Rectal smooth muscle tissue (tissue), 1 donor: ENCODE measurements at regions not wholly inside any gene's neighbourhood (a gene's known extent, or its start where the extent isn't known, plus 50 kb on each side); places are given as distances from the start of the nearest gene placed in this dataset.

Experiments
- H3K27ac ChIP-seq: one replicate; pipeline ENCODE4 v1.7.0; 2013; ENCODE audit warnings: low read depth, low read length, inconsistent platforms
- H3K27me3 ChIP-seq: one replicate; pipeline ENCODE4 v1.7.0; 2013; ENCODE audit warnings: low read length; ENCODE audit not compliant: control insufficient read depth, insufficient read depth
- H3K36me3 ChIP-seq: one replicate; pipeline ENCODE4 v1.7.0; 2013; ENCODE audit warnings: low read length; ENCODE audit not compliant: control insufficient read depth, insufficient read depth
- H3K4me1 ChIP-seq: one replicate; pipeline ENCODE4 v1.7.0; 2013; ENCODE audit warnings: low read length; ENCODE audit not compliant: control insufficient read depth, insufficient read depth
- H3K4me3 ChIP-seq: one replicate; pipeline ENCODE4 v1.7.0; 2013; ENCODE audit warnings: low read length
- H3K9ac ChIP-seq: one replicate; pipeline ENCODE4 v1.7.0; 2013; ENCODE audit warnings: low read length

GRCh38 chr18:33873112-33873511, 295.1 kb downstream of the ASXL3 start:
- Histone ChIP-seq H3K4me3 (no peak overlapping the region), H3K27me3 (no peaks in the 10 kb centered on the region), H3K27ac (no peak overlapping the region), H3K9ac (no peak overlapping the region), H3K36me3 (no peaks in the 10 kb centered on the region), H3K4me1 (peaks cover 12% of the 10 kb centered on the region)

- Histone ChIP-seq H3K9ac (no peak overlapping the region), H3K4me1 (peaks cover 12% of the 10 kb centered on the region), H3K36me3 (no peaks in the 10 kb centered on the region), H3K27ac (no peak overlapping the region), H3K4me3 (no peak overlapping the region), H3K27me3 (no peaks in the 10 kb centered on the region)
Measured at GRCh38 chr18:33871363-33872025, 293.5 kb downstream of the ASXL3 start.

DNA sequence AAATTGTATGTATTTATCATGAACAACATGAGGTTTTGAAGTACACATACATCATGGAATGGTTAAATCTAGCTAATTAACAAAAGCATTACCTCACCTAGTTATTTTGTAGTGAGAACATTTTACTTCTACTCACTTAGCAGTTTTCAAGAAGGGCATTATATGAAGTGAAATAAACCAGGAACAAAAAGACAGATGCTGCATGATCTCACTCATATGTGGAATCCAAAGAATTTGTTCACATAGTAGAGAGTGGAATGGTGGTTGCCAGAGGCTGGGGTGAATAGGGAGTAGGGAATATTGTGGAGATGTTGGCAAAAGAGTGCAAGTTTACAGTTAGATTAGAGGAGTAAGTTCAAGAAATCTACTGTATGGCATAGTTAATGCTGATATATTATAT, 292.0 kb downstream of the ASXL3 start:
- Histone ChIP-seq H3K27me3 (no peaks in the 10 kb centered on the region), H3K4me1 (peaks cover 12% of the 10 kb centered on the region), H3K36me3 (no peaks in the 10 kb centered on the region), H3K27ac (no peak overlapping the region), H3K4me3 (no peak overlapping the region), H3K9ac (no peak overlapping the region)

DNA sequence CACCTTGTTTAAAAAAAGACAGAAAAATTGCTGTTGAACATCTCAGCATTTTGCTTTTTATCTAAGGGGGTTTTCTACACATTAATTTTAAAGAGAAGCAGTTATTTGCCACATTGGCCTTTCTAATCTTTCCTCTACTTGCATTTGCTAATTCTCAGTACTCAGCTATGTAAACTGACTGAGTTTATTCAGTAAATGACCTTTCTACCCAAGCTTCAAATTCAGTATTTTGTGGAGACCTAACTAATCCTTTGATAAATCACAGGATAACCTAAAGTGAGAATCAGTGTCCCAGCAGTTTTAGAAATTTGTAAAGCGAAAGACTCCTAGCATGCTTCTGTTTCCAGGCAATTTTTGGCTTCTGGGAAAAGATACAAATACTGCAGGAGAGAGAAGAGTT, 288.4 kb downstream of the ASXL3 start:
- H3K27me3 ChIP-seq: no peaks in the 10 kb centered on the region
- peaks cover 11% of the 10 kb centered on the region for H3K4me1 ChIP-seq
- H3K27ac ChIP-seq: no peak overlapping the region
- no peaks in the 10 kb centered on the region for H3K36me3 ChIP-seq
- no peak overlapping the region for H3K4me3 ChIP-seq
- no peak overlapping the region for H3K9ac ChIP-seq

GRCh38 chr18:33863912-33864311, 285.9 kb downstream of the ASXL3 start:
- Histone ChIP-seq H3K4me3 (no peak overlapping the region), H3K9ac (no peak overlapping the region), H3K4me1 (no peaks in the 10 kb centered on the region), H3K36me3 (no peaks in the 10 kb centered on the region), H3K27me3 (no peaks in the 10 kb centered on the region), H3K27ac (no peak overlapping the region)

- Histone ChIP-seq H3K36me3 (no peaks in the 10 kb centered on the region), H3K9ac (no peak overlapping the region), H3K4me1 (no peaks in the 10 kb centered on the region), H3K27ac (no peak overlapping the region), H3K4me3 (no peak overlapping the region), H3K27me3 (no peaks in the 10 kb centered on the region)
Measured at GRCh38 chr18:33854827-33855139, 276.8 kb downstream of the ASXL3 start.

DNA sequence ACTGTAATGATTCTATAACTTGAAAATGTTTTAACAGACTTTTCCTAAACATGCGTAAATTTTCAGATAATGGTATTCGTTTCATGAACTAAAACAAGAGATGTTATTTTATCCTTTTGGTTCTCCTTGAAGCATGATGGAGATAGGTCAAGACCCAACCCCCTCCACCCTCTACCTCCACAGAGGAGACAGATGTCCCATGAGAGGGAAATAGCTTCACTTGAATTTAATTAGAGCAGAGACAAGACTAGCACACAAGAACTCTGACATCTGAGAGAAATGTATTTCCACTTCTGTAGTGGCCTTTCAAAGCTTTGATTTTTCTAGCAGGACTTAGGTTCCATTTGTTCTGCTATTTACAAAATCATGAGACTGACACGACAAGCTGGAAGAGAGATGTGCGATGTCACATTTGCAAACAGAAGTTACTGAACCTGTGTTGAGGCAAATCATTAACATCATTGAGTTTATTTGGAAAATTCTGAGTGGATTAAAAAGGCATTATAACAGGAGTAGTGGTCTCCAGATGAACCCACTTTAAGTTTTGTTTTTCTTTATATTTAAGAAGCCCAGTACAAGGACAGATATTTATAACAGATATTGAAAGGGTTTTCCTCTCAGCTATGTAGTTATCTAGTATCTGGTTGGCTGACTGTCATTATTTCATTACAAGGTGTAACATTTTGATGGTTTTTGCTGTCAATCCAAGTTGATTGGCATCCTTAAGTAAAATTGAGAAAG, 276.2 kb downstream of the ASXL3 start:
- Histone ChIP-seq H3K36me3 (no peaks in the 10 kb centered on the region), H3K4me3 (no peak overlapping the region), H3K9ac (no peak overlapping the region), H3K4me1 (no peaks in the 10 kb centered on the region), H3K27ac (no peak overlapping the region), H3K27me3 (no peaks in the 10 kb centered on the region)

GRCh38 chr18:33853187-33853586, 275.2 kb downstream of the ASXL3 start:
- Histone ChIP-seq H3K27me3 (no peaks in the 10 kb centered on the region), H3K36me3 (no peaks in the 10 kb centered on the region), H3K4me3 (no peak overlapping the region), H3K9ac (no peak overlapping the region), H3K4me1 (no peaks in the 10 kb centered on the region), H3K27ac (no peak overlapping the region)

DNA sequence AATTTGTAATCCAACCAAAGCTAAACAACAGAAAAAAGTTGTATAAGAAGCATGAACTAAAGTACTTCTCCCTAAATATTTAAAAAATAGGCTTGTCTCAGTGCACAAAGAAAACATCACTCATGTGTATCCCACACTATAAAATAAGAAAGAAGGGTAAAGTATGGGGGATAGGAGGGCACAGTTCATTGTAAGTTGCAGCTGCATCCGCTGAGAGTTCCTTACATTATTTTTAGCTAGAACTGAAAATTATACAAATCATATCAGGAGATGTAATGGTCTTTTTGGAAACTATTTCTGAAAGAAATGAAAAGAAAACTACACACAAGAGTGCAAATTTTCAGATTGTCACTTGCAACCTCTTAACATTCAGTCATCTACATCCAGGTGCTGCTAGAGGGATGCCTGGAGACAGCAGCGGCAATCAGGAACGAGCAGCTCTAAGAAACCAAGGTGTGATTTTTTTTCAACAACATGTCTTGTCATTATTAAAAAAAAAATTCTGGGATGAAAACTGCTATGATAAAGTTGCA, 273.6 kb downstream of the ASXL3 start:
- Histone ChIP-seq H3K4me1 (no peaks in the 10 kb centered on the region), H3K36me3 (no peaks in the 10 kb centered on the region), H3K4me3 (no peak overlapping the region), H3K27me3 (no peaks in the 10 kb centered on the region), H3K27ac (no peak overlapping the region), H3K9ac (no peak overlapping the region)

DNA sequence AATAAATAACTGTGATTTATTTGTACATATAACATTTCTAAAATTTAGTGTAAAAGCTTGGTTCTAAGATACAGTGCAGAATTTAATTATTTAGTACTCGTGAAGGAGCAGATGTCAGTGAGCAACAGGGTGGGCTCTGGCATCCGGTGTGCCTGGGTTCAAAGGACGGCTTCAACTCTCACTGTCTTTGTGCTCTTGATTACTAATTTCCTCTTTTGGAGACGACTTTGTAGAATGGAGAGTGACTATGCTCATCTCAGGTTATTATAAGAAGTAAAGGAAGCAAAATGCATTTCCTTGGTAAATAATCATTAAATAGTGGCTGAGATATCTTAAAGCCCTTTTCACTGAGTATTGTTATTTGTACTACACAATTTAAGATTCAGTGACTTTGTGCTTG, 271.7 kb downstream of the ASXL3 start:
- no peak overlapping the region for H3K9ac ChIP-seq
- H3K27me3 ChIP-seq: no peaks in the 10 kb centered on the region
- H3K4me1 ChIP-seq: no peaks in the 10 kb centered on the region
- H3K36me3 ChIP-seq: no peaks in the 10 kb centered on the region
- H3K4me3 ChIP-seq: no peak overlapping the region
- no peak overlapping the region for H3K27ac ChIP-seq

GRCh38 chr18:33844232-33844631, 266.2 kb downstream of the ASXL3 start:
- Histone ChIP-seq H3K36me3 (no peaks in the 10 kb centered on the region), H3K27me3 (no peaks in the 10 kb centered on the region), H3K9ac (no peak overlapping the region), H3K4me3 (no peak overlapping the region), H3K4me1 (no peaks in the 10 kb centered on the region), H3K27ac (no peak overlapping the region)

- H3K27me3 ChIP-seq: no peaks in the 10 kb centered on the region
- no peaks in the 10 kb centered on the region for H3K36me3 ChIP-seq
- H3K4me3 ChIP-seq: no peak overlapping the region
- H3K9ac ChIP-seq: no peak overlapping the region
- H3K27ac ChIP-seq: no peak overlapping the region
- no peaks in the 10 kb centered on the region for H3K4me1 ChIP-seq
Measured at GRCh38 chr18:33841221-33841967, 263.4 kb downstream of the ASXL3 start.
